ENCODE measurements at regions not wholly inside any gene's neighbourhood (a gene's known extent, or its start where the extent isn't known, plus 50 kb on each side); places are given as distances from the start of the nearest gene placed in this dataset.

GRCh38 chrX:20355187-20355586, 88.5 kb upstream of the RPS6KA3 start:
- TF ChIP-seq CTCF (conservative IDR thresholded peaks at IDR 0.05) (no peak), ZFX (IDR thresholded peaks at IDR 0.05) (no peak)
